Keratinocyte (primary cell): ENCODE measurements at regions not wholly inside any gene's neighbourhood (a gene's known extent, or its start where the extent isn't known, plus 50 kb on each side); places are given as distances from the start of the nearest gene placed in this dataset.

Source experiments
- DNase-seq: peaks from one replicate; pipeline ENCODE4 v3.0.0-alpha.2; 2011; ENCODE audit warnings: low read depth, missing footprints, low spot score
- FAIRE-seq: peaks from 2 replicates; lab custom pipeline; 2011; peaks lifted over from hg19 to GRCh38; lab: Jason Lieb, UNC
- H2AFZ ChIP-seq: 2 replicates; pipeline ENCODE4 v1.6.0; 2012; ENCODE audit warnings: low read length, control low read depth, inconsistent platforms; ENCODE audit not compliant: control insufficient read depth
- H3K27ac ChIP-seq: 2 replicates; pipeline ENCODE4 v1.5.1; 2011; ENCODE audit warnings: low read length; ENCODE audit not compliant: control insufficient read depth, insufficient read depth
- H3K27me3 ChIP-seq: 3 replicates; pipeline ENCODE4 v1.6.0; 2011; ENCODE audit warnings: low read length; ENCODE audit not compliant: control insufficient read depth, insufficient read depth; ENCODE audit errors: extremely low read depth
- H3K36me3 ChIP-seq, 2 experiments: 2 replicates in 1 of 2; 3 replicates in 1 of 2; pipeline ENCODE4 v1.5.1; 2011; ENCODE audit warnings: low read length in 2 of 2, mild to moderate bottlenecking in 1 of 2; ENCODE audit not compliant: control insufficient read depth in 2 of 2, insufficient read depth in 2 of 2; ENCODE audit errors: extremely low read depth in 1 of 2
- H3K4me1 ChIP-seq: 3 replicates; pipeline ENCODE4 v1.5.1; 2011; ENCODE audit warnings: low read length; ENCODE audit not compliant: control insufficient read depth, insufficient read depth; ENCODE audit errors: extremely low read depth
- H3K4me2 ChIP-seq: 3 replicates; pipeline ENCODE4 v1.6.0; 2011; ENCODE audit warnings: low read depth, low read length; ENCODE audit not compliant: control insufficient read depth, insufficient read depth; ENCODE audit errors: extremely low read depth
- H3K4me3 ChIP-seq, 3 experiments: fragments of 200-600 bp in 1 of 3; sonication (generic) in 1 of 3; 2 replicates in 2 of 3; 3 replicates in 1 of 3; pipeline ENCODE4 v1.5.1; 2011 to 2016; ENCODE audit warnings: low read length in 3 of 3, mild to moderate bottlenecking in 3 of 3, control low read depth in 2 of 3, inconsistent platforms in 1 of 3, low read depth in 1 of 3, mixed read lengths in 1 of 3, mixed run types in 1 of 3, moderate library complexity in 1 of 3; ENCODE audit not compliant: control insufficient read depth in 2 of 3, insufficient read depth in 2 of 3; ENCODE audit errors: extremely low read depth in 1 of 3
- H3K79me2 ChIP-seq: 2 replicates; pipeline ENCODE4 v1.6.0; 2012; ENCODE audit warnings: low read length; ENCODE audit not compliant: control insufficient read depth, insufficient read depth
- H3K9ac ChIP-seq: 3 replicates; pipeline ENCODE4 v1.6.0; 2011; ENCODE audit warnings: low read length; ENCODE audit not compliant: control insufficient read depth, insufficient read depth; ENCODE audit errors: extremely low read depth
- H3K9me1 ChIP-seq: 3 replicates; pipeline ENCODE4 v1.6.0; 2011; ENCODE audit warnings: low read length; ENCODE audit not compliant: control insufficient read depth, insufficient read depth; ENCODE audit errors: extremely low read depth
- H3K9me3 ChIP-seq: 2 replicates; pipeline ENCODE4 v1.5.1; 2012; ENCODE audit warnings: low read depth, low read length; ENCODE audit not compliant: control insufficient read depth
- H4K20me1 ChIP-seq: 3 replicates; pipeline ENCODE4 v1.6.0; 2011; ENCODE audit warnings: low read length; ENCODE audit not compliant: control insufficient read depth, insufficient read depth; ENCODE audit errors: extremely low read depth
- EZH2 ChIP-seq: IDR thresholded peaks from one replicate; pipeline ENCODE4 v1.6.1; 2012; ENCODE audit warnings: inconsistent platforms, mild to moderate bottlenecking, low read length, moderate library complexity
- dilution Hi-C: fragments of 300-500 bp; cut with MboI; formaldehyde crosslinking; loops from one replicate; pipeline ENCODE4 v1.7.0; 2020; ENCODE audit warnings: low sequenced_read_pairs; ENCODE audit not compliant: extremely low pct_ligation_motif_present
- TF ChIP-seq, protein P1 (sequence below), 3 experiments: IDR thresholded peaks in 1 of 3; conservative IDR thresholded peaks in 1 of 3; optimal IDR thresholded peaks in 1 of 3; 2 replicates in 2 of 3; 3 replicates in 1 of 3; pipeline versions ENCODE3 to v1.5.1; 2011; ENCODE audit warnings: low read length in 3 of 3, mild to moderate bottlenecking in 3 of 3, moderate library complexity in 2 of 3, control low read depth in 1 of 3, inconsistent platforms in 1 of 3; ENCODE audit not compliant: insufficient read depth in 2 of 3; ENCODE audit errors: extremely low read depth in 1 of 3

DNA sequence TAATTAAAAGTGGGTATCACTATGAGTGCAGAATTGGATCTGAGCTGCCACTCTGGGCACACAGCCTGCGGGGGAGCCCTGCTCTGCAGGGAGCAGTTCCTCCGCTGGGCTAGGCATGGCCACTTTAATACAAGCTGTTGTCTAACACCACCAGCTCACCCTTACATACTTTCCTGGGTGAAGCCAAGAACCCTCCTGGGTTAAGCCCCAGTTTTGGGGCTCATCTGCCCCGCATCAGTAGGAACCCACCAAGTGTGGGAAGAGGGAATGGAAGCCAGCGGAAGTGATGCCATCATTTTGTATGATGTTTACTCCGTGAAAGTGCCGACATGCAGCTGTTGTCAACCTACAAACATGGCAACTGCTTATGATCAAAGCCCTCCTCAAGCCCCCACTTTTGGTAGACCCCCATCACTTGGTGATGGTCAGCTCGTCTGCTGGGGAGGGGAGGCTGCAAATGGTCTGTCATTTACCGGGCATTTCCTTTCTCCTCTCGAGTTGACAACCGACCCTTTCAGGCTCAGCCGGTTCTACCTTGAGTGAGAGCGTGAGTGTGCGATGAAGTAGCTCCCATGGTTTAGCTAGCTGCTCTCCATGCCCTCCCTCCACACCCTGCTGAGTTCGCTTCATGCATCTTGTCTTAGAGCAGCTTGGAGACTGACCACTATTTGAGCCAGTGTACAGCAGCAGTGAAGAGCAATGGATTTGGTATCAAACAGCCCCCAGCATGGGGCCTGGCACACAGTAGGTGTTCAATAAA, 95.3 kb upstream of the IER5L start:
- Histone ChIP-seq H3K27me3 (no peaks in the 10 kb centered on the region), H4K20me1 (no peaks in the 10 kb centered on the region), H3K4me1 (peaks cover 22% of the 10 kb centered on the region), H2AFZ (no peak overlapping the region), H3K9me1 (no peaks in the 10 kb centered on the region), H3K36me3 (no peaks in the 10 kb centered on the region), H3K79me2 (no peaks in the 10 kb centered on the region), H3K9ac (no peak overlapping the region), H3K4me2 (no peak overlapping the region), H3K27ac (no peak overlapping the region), H3K9me3 (no peaks in the 10 kb centered on the region), H3K4me3 (no peak overlapping the region)
- dilution Hi-C loops, result no loop called here
- TF ChIP-seq EZH2, result no peak
- TF ChIP-seq, protein P1, sequence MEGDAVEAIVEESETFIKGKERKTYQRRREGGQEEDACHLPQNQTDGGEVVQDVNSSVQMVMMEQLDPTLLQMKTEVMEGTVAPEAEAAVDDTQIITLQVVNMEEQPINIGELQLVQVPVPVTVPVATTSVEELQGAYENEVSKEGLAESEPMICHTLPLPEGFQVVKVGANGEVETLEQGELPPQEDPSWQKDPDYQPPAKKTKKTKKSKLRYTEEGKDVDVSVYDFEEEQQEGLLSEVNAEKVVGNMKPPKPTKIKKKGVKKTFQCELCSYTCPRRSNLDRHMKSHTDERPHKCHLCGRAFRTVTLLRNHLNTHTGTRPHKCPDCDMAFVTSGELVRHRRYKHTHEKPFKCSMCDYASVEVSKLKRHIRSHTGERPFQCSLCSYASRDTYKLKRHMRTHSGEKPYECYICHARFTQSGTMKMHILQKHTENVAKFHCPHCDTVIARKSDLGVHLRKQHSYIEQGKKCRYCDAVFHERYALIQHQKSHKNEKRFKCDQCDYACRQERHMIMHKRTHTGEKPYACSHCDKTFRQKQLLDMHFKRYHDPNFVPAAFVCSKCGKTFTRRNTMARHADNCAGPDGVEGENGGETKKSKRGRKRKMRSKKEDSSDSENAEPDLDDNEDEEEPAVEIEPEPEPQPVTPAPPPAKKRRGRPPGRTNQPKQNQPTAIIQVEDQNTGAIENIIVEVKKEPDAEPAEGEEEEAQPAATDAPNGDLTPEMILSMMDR (optimal IDR thresholded peaks at IDR 0.05 in 1 of 3, IDR thresholded peaks at IDR 0.05 in 1 of 3, conservative IDR thresholded peaks at IDR 0.05 in 1 of 3; ENCODE audit: extremely low read depth in 1 of 3, insufficient read depth in 2 of 3, low read length in 3 of 3), result no peak
- DNase-seq (no peak), FAIRE-seq (no peak)

DNA sequence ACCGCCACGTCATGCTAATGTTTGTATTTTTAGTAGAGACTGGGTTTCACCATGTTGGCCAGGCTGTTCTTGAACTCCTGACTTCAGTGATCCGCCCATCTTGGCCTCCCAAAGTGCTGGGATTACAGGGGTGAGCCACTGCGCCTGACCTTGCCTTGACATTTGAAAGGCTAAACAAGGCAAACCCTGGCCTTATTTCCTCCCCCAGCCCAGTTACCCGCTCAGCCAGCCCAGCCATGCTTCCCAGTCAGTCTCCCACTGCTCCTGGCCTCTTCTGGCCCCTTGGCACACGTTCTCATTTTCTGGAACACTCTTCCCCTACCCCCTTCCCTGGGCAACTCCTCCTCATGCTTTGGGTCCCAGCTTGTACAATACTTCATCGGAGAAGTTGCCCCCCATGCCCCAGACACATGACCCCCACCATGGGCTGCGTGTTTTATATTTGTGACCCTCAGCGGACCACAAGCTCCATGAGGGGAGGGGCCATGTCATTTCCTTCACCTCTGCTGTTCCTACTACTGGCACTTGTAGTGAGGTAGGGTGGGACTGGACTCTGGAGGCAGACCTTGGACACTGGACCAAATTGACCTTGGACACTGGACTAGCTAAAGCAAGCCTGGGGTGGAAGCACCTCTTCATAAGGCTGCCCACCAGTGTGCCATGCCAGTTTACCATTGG, 94.4 kb upstream of the IER5L start:
- H3K9me3 ChIP-seq, result no peaks in the 10 kb centered on the region
- H3K9ac ChIP-seq, result no peak overlapping the region
- H3K4me2 ChIP-seq, result no peak overlapping the region
- no peaks in the 10 kb centered on the region for H3K9me1 ChIP-seq
- H3K4me1 ChIP-seq, result peaks cover 15% of the 10 kb centered on the region
- TF ChIP-seq EZH2, result no peak
- TF ChIP-seq, protein P1 (optimal IDR thresholded peaks at IDR 0.05 in 1 of 3, IDR thresholded peaks at IDR 0.05 in 1 of 3, conservative IDR thresholded peaks at IDR 0.05 in 1 of 3; ENCODE audit: extremely low read depth in 1 of 3, insufficient read depth in 2 of 3, low read length in 3 of 3), result no peak
- FAIRE-seq, result no peak
- dilution Hi-C loops, result no loop called here
- H3K27me3 ChIP-seq, result no peaks in the 10 kb centered on the region
- H3K4me3 ChIP-seq, result no peak overlapping the region
- H2AFZ ChIP-seq, result no peak overlapping the region
- no peaks in the 10 kb centered on the region for H3K36me3 ChIP-seq
- no peaks in the 10 kb centered on the region for H3K79me2 ChIP-seq
- no peaks in the 10 kb centered on the region for H4K20me1 ChIP-seq
- no peak overlapping the region for H3K27ac ChIP-seq
- no peak for DNase-seq
